ENCODE measurements at regions not wholly inside any gene's neighbourhood (a gene's known extent, or its start where the extent isn't known, plus 50 kb on each side); places are given as distances from the start of the nearest gene placed in this dataset.
"Not testable (repeated sequence)": the region's sequence is repeated elsewhere in the genome, so short reads cannot be mapped to it uniquely, and the experiment has no call there.

- DNase-seq, result no peak
Observed at GRCh38 chr13:22871231-22871630, 309.5 kb upstream of the SGCG start.

- no peak for DNase-seq
Observed at GRCh38 chr13:22874839-22875238, 305.9 kb upstream of the SGCG start.

- no peak for DNase-seq
Observed at GRCh38 chr13:22877421-22877820, 303.4 kb upstream of the SGCG start.

GRCh38 chr13:22880741-22881720 is 299.7 kb upstream of the SGCG start:
- DNase-seq, result no peak

GRCh38 chr13:22881721-22882608 is 298.8 kb upstream of the SGCG start:
- not testable (repeated sequence) for DNase-seq

GRCh38 chr13:22883262-22883840 is 297.4 kb upstream of the SGCG start:
- no peak for DNase-seq

- DNase-seq, result no peak
Observed at GRCh38 chr13:22883956-22884355, 296.8 kb upstream of the SGCG start.

- not testable (repeated sequence) for DNase-seq
Observed at GRCh38 chr13:22886061-22886460, 294.7 kb upstream of the SGCG start.

GRCh38 chr13:22889376-22889775 is 291.4 kb upstream of the SGCG start:
- DNase-seq, result not testable (repeated sequence)

GRCh38 chr13:22893204-22893603 is 287.6 kb upstream of the SGCG start:
- no peak for DNase-seq

- DNase-seq, result no peak
Observed at GRCh38 chr13:22893777-22894176, 287.0 kb upstream of the SGCG start.

GRCh38 chr13:22897571-22898314 is 283.0 kb upstream of the SGCG start:
- DNase-seq, result no peak

- not testable (repeated sequence) for DNase-seq
Observed at GRCh38 chr13:22900416-22900951, 280.3 kb upstream of the SGCG start.

GRCh38 chr13:22903301-22903700 is 277.5 kb upstream of the SGCG start:
- DNase-seq, result no peak

GRCh38 chr13:22903925-22904324 is 276.9 kb upstream of the SGCG start:
- DNase-seq, result no peak

- no peak for DNase-seq
Observed at GRCh38 chr13:22915442-22916082, 265.2 kb upstream of the SGCG start.

GRCh38 chr13:22916276-22916675 is 264.5 kb upstream of the SGCG start:
- DNase-seq, result not testable (repeated sequence)

- no peak for DNase-seq
Observed at GRCh38 chr13:22925881-22926747, 254.7 kb upstream of the SGCG start.

- DNase-seq, result no peak
Observed at GRCh38 chr13:22926748-22927400, 253.9 kb upstream of the SGCG start.

- not testable (repeated sequence) for DNase-seq
Observed at GRCh38 chr13:22927845-22928244, 252.9 kb upstream of the SGCG start.

All from activated CD4-positive, alpha-beta T cell treated with anti-CD3 and anti-CD28 coated beads, Interleukin-10, Interleukin-2, amounts not matched to agents 100 ng/mL and 50 ng/mL, durations not matched to agents 16 hours and 8 hours (primary cell).